Right atrium auricular region (tissue), 2 donors: ENCODE measurements at regions not wholly inside any gene's neighbourhood (a gene's known extent, or its start where the extent isn't known, plus 50 kb on each side); places are given as distances from the start of the nearest gene placed in this dataset.

ENCODE experiments used
- DNase-seq: peaks from one replicate; pipeline ENCODE4 v3.0.0-alpha.2; 2019; ENCODE audit warnings: low spot score
- H3K27ac ChIP-seq, 2 donors: fragments of 200-600 bp; sonication (generic); 1 replicate in 1 of 2; 2 replicates in 1 of 2; pipeline ENCODE4 v1.5.1; 2016 to 2019
- H3K27me3 ChIP-seq, 2 donors: fragments of 200-600 bp; sonication (generic); one replicate each; pipeline versions ENCODE4 v1.5.1 to v1.6.0; 2017 to 2019
- H3K36me3 ChIP-seq: fragments of 200-600 bp; sonication (generic); one replicate; pipeline ENCODE4 v1.5.1; 2016
- H3K4me1 ChIP-seq, 2 donors: fragments of 200-600 bp; sonication (generic); one replicate each; pipeline versions ENCODE4 v1.5.1 to v1.6.0; 2017 to 2019
- H3K4me3 ChIP-seq, 2 donors: fragments of 200-600 bp; sonication (generic); 1 replicate in 1 of 2; 2 replicates in 1 of 2; pipeline ENCODE4 v1.5.1; 2017 to 2019; ENCODE audit warnings: mild to moderate bottlenecking in 1 of 2, moderate library complexity in 1 of 2
- H3K9me3 ChIP-seq, 2 donors: fragments of 200-600 bp; sonication (generic); one replicate each; pipeline ENCODE4 v1.5.1; 2019
- CTCF ChIP-seq, 2 donors: fragments of 200-600 bp; sonication (generic); IDR thresholded peaks; one replicate each; pipeline ENCODE4 v1.5.1; 2019; ENCODE audit warnings: antibody characterized with exemption in 2 of 2

GRCh38 chr7:33841705-33842129, 63.6 kb upstream of the BMPER start:
- Histone ChIP-seq H3K9me3 (no peaks in the 10 kb centered on the region), H3K36me3 (no peaks in the 10 kb centered on the region), H3K4me1 (peaks cover 0 to 4% of the 10 kb centered on the region in 2 donors), H3K27ac (no peak overlapping the region), H3K27me3 (no peaks in the 10 kb centered on the region), H3K4me3 (no peak overlapping the region)
- no peak for TF ChIP-seq CTCF (IDR thresholded peaks at IDR 0.05)
- no peak for DNase-seq

GRCh38 chr7:33842150-33842549, 63.2 kb upstream of the BMPER start:
- Histone ChIP-seq H3K4me1 (peaks cover 0 to 4% of the 10 kb centered on the region in 2 donors), H3K36me3 (no peaks in the 10 kb centered on the region), H3K4me3 (no peak overlapping the region), H3K27ac (no peak overlapping the region), H3K9me3 (no peaks in the 10 kb centered on the region), H3K27me3 (no peaks in the 10 kb centered on the region)
- DNase-seq = no peak
- TF ChIP-seq CTCF (IDR thresholded peaks at IDR 0.05) = no peak

- Histone ChIP-seq H3K36me3 (no peaks in the 10 kb centered on the region), H3K9me3 (no peaks in the 10 kb centered on the region), H3K27ac (no peak overlapping the region), H3K27me3 (no peaks in the 10 kb centered on the region), H3K4me3 (no peak overlapping the region), H3K4me1 (peaks cover 0 to 4% of the 10 kb centered on the region in 2 donors)
- no peak for TF ChIP-seq CTCF (IDR thresholded peaks at IDR 0.05)
- DNase-seq = no peak
Measured at GRCh38 chr7:33845991-33846509, 59.3 kb upstream of the BMPER start.

GRCh38 chr7:33849004-33849403, 56.3 kb upstream of the BMPER start:
- DNase-seq = no peak
- Histone ChIP-seq H3K4me1 (peaks cover 0 to 4% of the 10 kb centered on the region in 2 donors), H3K9me3 (no peaks in the 10 kb centered on the region), H3K4me3 (no peak overlapping the region), H3K27me3 (no peaks in the 10 kb centered on the region), H3K27ac (no peak overlapping the region), H3K36me3 (no peaks in the 10 kb centered on the region)
- TF ChIP-seq CTCF (IDR thresholded peaks at IDR 0.05) = no peak

GRCh38 chr7:33849971-33850559, 55.3 kb upstream of the BMPER start:
- H3K27me3 ChIP-seq = no peaks in the 10 kb centered on the region

More at GRCh38 chr7:33849971-33850559, 55.3 kb upstream of the BMPER start:
- Histone ChIP-seq H3K4me1 (peaks cover 0 to 4% of the 10 kb centered on the region in 2 donors), H3K9me3 (no peaks in the 10 kb centered on the region), H3K36me3 (no peaks in the 10 kb centered on the region), H3K4me3 (no peak overlapping the region), H3K27ac (no peak overlapping the region)
- no peak for DNase-seq
- TF ChIP-seq CTCF (IDR thresholded peaks at IDR 0.05) = no peak
